ENCODE measurements at regions not wholly inside any gene's neighbourhood (a gene's known extent, or its start where the extent isn't known, plus 50 kb on each side); places are given as distances from the start of the nearest gene placed in this dataset.
"Not testable (repeated sequence)": the region's sequence is repeated elsewhere in the genome, so short reads cannot be mapped to it uniquely, and the experiment has no call there.

- TF ChIP-seq CTCF (IDR thresholded peaks at IDR 0.05; ENCODE audit: low read depth, low read length, missing input control); TAF1 (conservative IDR thresholded peaks at IDR 0.05); YY1 (IDR thresholded peaks at IDR 0.05); MAX (IDR thresholded peaks at IDR 0.05); REST (IDR thresholded peaks at IDR 0.05); ATF3 (IDR thresholded peaks at IDR 0.05); GABPA (IDR thresholded peaks at IDR 0.05 in 1 of 2, conservative IDR thresholded peaks at IDR 0.05 in 1 of 2): not testable (repeated sequence)
Measured at GRCh38 chr11:96545192-96545591, 155.4 kb downstream of the JRKL start.
